H1 (cell line): ENCODE measurements at regions not wholly inside any gene's neighbourhood (a gene's known extent, or its start where the extent isn't known, plus 50 kb on each side); places are given as distances from the start of the nearest gene placed in this dataset.

Source experiments
- CTCF ChIA-PET: fragments of 300-600 bp; sonication (Branson Sonifier 250); formaldehyde crosslinking; loops from one replicate; lab custom pipeline; 2021; ENCODE audit not compliant: partially characterized antibody; lab: Charles Lee
- POLR2A ChIA-PET: fragments of 300-600 bp; sonication (Branson Sonifier 250); formaldehyde crosslinking; loops from one replicate; lab custom pipeline; 2021; ENCODE audit warnings: inconsistent platforms; ENCODE audit not compliant: partially characterized antibody; lab: Charles Lee
- DNase-seq, 2 experiments: peaks; one replicate each; pipeline versions ENCODE4 v3.0.0 to v3.0.0-alpha.2; 2010 to 2022; ENCODE audit warnings: low spot score in 2 of 2, low read depth in 1 of 2, mixed read lengths in 1 of 2
- FAIRE-seq: peaks from 2 replicates; lab custom pipeline; 2011; peaks lifted over from hg19 to GRCh38; lab: Jason Lieb, UNC
- H2AFZ ChIP-seq: 2 replicates; pipeline ENCODE4 v1.8.1; 2012; ENCODE audit warnings: low read length, inconsistent platforms
- H2AK5ac ChIP-seq: 2 replicates; pipeline ENCODE4 v1.6.1; 2013; ENCODE audit warnings: low read depth, low read length
- H2BK120ac ChIP-seq: replicated peaks from 2 replicates; pipeline ENCODE3; 2013; ENCODE audit warnings: low read depth, low read length, inconsistent platforms
- H2BK12ac ChIP-seq: 2 replicates; pipeline ENCODE4 v1.6.1; 2013; ENCODE audit warnings: low read depth, low read length
- H2BK15ac ChIP-seq: 2 replicates; pipeline ENCODE4 v1.6.1; 2013; ENCODE audit warnings: low read length
- H2BK20ac ChIP-seq: 2 replicates; pipeline ENCODE4 v1.6.1; 2013; ENCODE audit warnings: low read length
- H2BK5ac ChIP-seq: 2 replicates; pipeline ENCODE4 v1.6.1; 2013; ENCODE audit warnings: low read depth, low read length
- H3K14ac ChIP-seq: 2 replicates; pipeline ENCODE4 v1.6.1; 2013; ENCODE audit warnings: inconsistent platforms; ENCODE audit not compliant: insufficient read length
- H3K18ac ChIP-seq: 2 replicates; pipeline ENCODE4 v1.6.1; 2013; ENCODE audit warnings: low read length; ENCODE audit errors: extremely low read depth
- H3K23ac ChIP-seq: 2 replicates; pipeline ENCODE4 v1.6.1; 2013; ENCODE audit warnings: inconsistent platforms; ENCODE audit not compliant: insufficient read length
- H3K23me2 ChIP-seq: 2 replicates; pipeline ENCODE4 v1.6.1; 2013; ENCODE audit warnings: low read depth, low read length
- H3K27ac ChIP-seq: 2 replicates; pipeline ENCODE4 v1.6.1; 2011; ENCODE audit warnings: low read depth, low read length, inconsistent platforms
- H3K27me3 ChIP-seq, 4 experiments: replicated peaks in 1 of 4; 1 replicate in 1 of 4; 2 replicates in 3 of 4; pipeline versions ENCODE4 v1.6.1 to v1.8.1; 2011 to 2013; ENCODE audit warnings: low read length in 3 of 4, mild to moderate bottlenecking in 3 of 4, inconsistent platforms in 2 of 4, mixed read lengths in 2 of 4, moderate library complexity in 1 of 4; ENCODE audit not compliant: control insufficient read depth in 3 of 4, insufficient read depth in 3 of 4; ENCODE audit errors: extremely low read depth in 1 of 4
- H3K36me3 ChIP-seq, 4 experiments: 2 replicates each; pipeline versions ENCODE4 v1.6.1 to v1.8.1; 2011 to 2013; ENCODE audit warnings: mild to moderate bottlenecking in 4 of 4, low read length in 3 of 4, moderate library complexity in 2 of 4, control low read depth in 1 of 4, inconsistent platforms in 1 of 4; ENCODE audit not compliant: insufficient read depth in 4 of 4, control insufficient read depth in 2 of 4
- H3K4ac ChIP-seq: replicated peaks from 2 replicates; pipeline ENCODE3; 2013; ENCODE audit warnings: low read length, low read depth, mixed read lengths, inconsistent platforms; ENCODE audit not compliant: insufficient read length
- H3K4me1 ChIP-seq, 4 experiments: replicated peaks in 1 of 4; 1 replicate in 1 of 4; 2 replicates in 3 of 4; pipeline versions ENCODE4 v1.6.1 to v1.8.1; 2011 to 2013; ENCODE audit warnings: low read length in 3 of 4, inconsistent platforms in 2 of 4, mixed read lengths in 1 of 4; ENCODE audit not compliant: insufficient read depth in 4 of 4, control insufficient read depth in 3 of 4
- H3K4me2 ChIP-seq, 2 experiments: 2 replicates each; pipeline versions ENCODE4 v1.6.1 to v1.8.1; 2011 to 2013; ENCODE audit warnings: low read depth in 2 of 2, low read length in 2 of 2, control low read depth in 1 of 2, inconsistent platforms in 1 of 2, mild to moderate bottlenecking in 1 of 2; ENCODE audit not compliant: insufficient read depth in 1 of 2
- H3K4me3 ChIP-seq, 4 experiments: fragments of 200-600, 300-600 bp in 1 of 4; sonication (generic), shearing (Covaris generic), sonication (Bioruptor Twin) in 1 of 4; 2 replicates each; pipeline versions ENCODE4 v1.5.1 to v1.8.1; 2011 to 2016; ENCODE audit warnings: low read length in 4 of 4, low read depth in 3 of 4, control low read depth in 2 of 4, inconsistent platforms in 2 of 4, mild to moderate bottlenecking in 2 of 4, mixed read lengths in 1 of 4, moderate library complexity in 1 of 4; ENCODE audit not compliant: insufficient read depth in 2 of 4; ENCODE audit errors: extremely low read depth in 1 of 4
- H3K56ac ChIP-seq: replicated peaks from 2 replicates; pipeline ENCODE3; 2013; ENCODE audit warnings: low read depth, mild to moderate bottlenecking, mixed read lengths, low read length, inconsistent platforms; ENCODE audit not compliant: insufficient read length
- H3K79me1 ChIP-seq: 2 replicates; pipeline ENCODE4 v1.6.1; 2013; ENCODE audit warnings: low read depth, low read length, control low read depth
- H3K79me2 ChIP-seq, 2 experiments: 2 replicates each; pipeline versions ENCODE4 v1.6.1 to v1.8.1; 2012 to 2013; ENCODE audit warnings: low read length in 2 of 2, mild to moderate bottlenecking in 2 of 2, inconsistent platforms in 1 of 2; ENCODE audit not compliant: insufficient read depth in 2 of 2, control insufficient read depth in 1 of 2
- H3K9ac ChIP-seq, 4 experiments: replicated peaks in 1 of 4; 1 replicate in 1 of 4; 2 replicates in 3 of 4; pipeline versions ENCODE4 v1.6.1 to v1.8.1; 2011 to 2013; ENCODE audit warnings: low read depth in 3 of 4, low read length in 3 of 4, control low read depth in 2 of 4, mild to moderate bottlenecking in 2 of 4, moderate library complexity in 2 of 4, inconsistent platforms in 1 of 4; ENCODE audit errors: extremely low read depth in 1 of 4
- H3K9me3 ChIP-seq, 2 experiments: 2 replicates each; pipeline versions ENCODE4 v1.6.1 to v1.8.1; 2012 to 2013; ENCODE audit warnings: mild to moderate bottlenecking in 2 of 2, moderate library complexity in 2 of 2, control low read depth in 1 of 2, inconsistent platforms in 1 of 2, low read depth in 1 of 2, low read length in 1 of 2, mixed read lengths in 1 of 2; ENCODE audit not compliant: insufficient read depth in 2 of 2
- H4K20me1 ChIP-seq, 2 experiments: replicated peaks in 1 of 2; 2 replicates each; pipeline versions ENCODE3 to v1.8.1; 2011 to 2013; ENCODE audit warnings: inconsistent platforms in 2 of 2, low read length in 2 of 2, mild to moderate bottlenecking in 1 of 2; ENCODE audit not compliant: insufficient read depth in 2 of 2, control insufficient read depth in 1 of 2
- H4K5ac ChIP-seq: 2 replicates; pipeline ENCODE4 v1.6.1; 2013; ENCODE audit warnings: low read length, low read depth, mixed read lengths, inconsistent platforms; ENCODE audit not compliant: insufficient read length
- H4K8ac ChIP-seq: 2 replicates; pipeline ENCODE4 v1.8.0; 2013; ENCODE audit warnings: mild to moderate bottlenecking, moderate library complexity, low read length, inconsistent platforms; ENCODE audit not compliant: insufficient read depth; ENCODE audit errors: extremely low read depth
- H4K91ac ChIP-seq: replicated peaks from 2 replicates; pipeline ENCODE3; 2013; ENCODE audit warnings: low read length, mixed read lengths, inconsistent platforms; ENCODE audit not compliant: insufficient read length
- CHD1 ChIP-seq: IDR thresholded peaks from 2 replicates; pipeline ENCODE4 v1.6.1; 2012; ENCODE audit warnings: low read depth, low read length, improper control_type of control experiment
- CREB1 ChIP-seq: IDR thresholded peaks from 2 replicates; pipeline ENCODE4 v1.6.1; 2012; ENCODE audit warnings: inconsistent platforms
- CTBP2 ChIP-seq: IDR thresholded peaks from 2 replicates; pipeline ENCODE4 v1.7.0; 2011; ENCODE audit warnings: borderline replicate concordance, mild to moderate bottlenecking, moderate library complexity, mixed read lengths, low read length; ENCODE audit not compliant: insufficient read depth, insufficient read length
- KDM5A ChIP-seq: fragments of 200-600 bp; IDR thresholded peaks from 2 replicates; pipeline ENCODE4 v1.7.1; 2012; ENCODE audit warnings: mild to moderate bottlenecking, low read length, inconsistent platforms, mixed read lengths
- PHF8 ChIP-seq: fragments of 200-600 bp; sonication (generic); conservative IDR thresholded peaks from 2 replicates; pipeline ENCODE4 v1.7.1; 2012; ENCODE audit warnings: low read depth, mild to moderate bottlenecking, inconsistent platforms, low read length, moderate library complexity
- POU5F1 ChIP-seq: IDR thresholded peaks from 2 replicates; pipeline ENCODE4 v1.6.1; 2011; ENCODE audit warnings: low read depth, mild to moderate bottlenecking, low read length, moderate library complexity
- SP1 ChIP-seq: IDR thresholded peaks from 2 replicates; pipeline ENCODE4 v1.6.1; 2011; ENCODE audit warnings: low read depth, low read length
- SP2 ChIP-seq: IDR thresholded peaks from 2 replicates; pipeline ENCODE4 v1.6.1; 2012; ENCODE audit warnings: mild to moderate bottlenecking, low read length, inconsistent platforms
- WGBS, 2 experiments: shearing (Covaris generic) in 1 of 2; methylation state at CpG; one replicate each; pipeline versions ENCODE4 v1.1.6 to v1.1.7; 2013 to 2015; ENCODE audit warnings: low lambda C conversion rate in 2 of 2, mixed read lengths in 2 of 2, inconsistent platforms in 1 of 2, low coverage in 1 of 2, missing lambda C conversion rate in 1 of 2; ENCODE audit not compliant: insufficient replicate concordance in 2 of 2, insufficient coverage in 1 of 2, insufficient read length in 1 of 2; ENCODE audit errors: extremely low coverage in 1 of 2, missing lambda C conversion rate in 1 of 2; 5-methylcytosine and 5-hydroxymethylcytosine counted together
- TF ChIP-seq, protein P1 (sequence below): IDR thresholded peaks from 2 replicates; pipeline ENCODE4 v1.6.1; 2011; ENCODE audit warnings: low read depth, mild to moderate bottlenecking, low read length; ENCODE audit not compliant: insufficient read depth
- TF ChIP-seq, protein P2 (sequence below): IDR thresholded peaks from 2 replicates; pipeline ENCODE4 v1.6.1; 2011; ENCODE audit warnings: low read length, improper control_type of control experiment
- TF ChIP-seq, protein P3 (sequence below): IDR thresholded peaks from 2 replicates; pipeline ENCODE4 v1.6.1; 2012; ENCODE audit warnings: low read length, inconsistent platforms
- TF ChIP-seq, protein P4 (sequence below): IDR thresholded peaks from 2 replicates; pipeline ENCODE4 v1.6.1; 2012; ENCODE audit warnings: inconsistent platforms

DNA sequence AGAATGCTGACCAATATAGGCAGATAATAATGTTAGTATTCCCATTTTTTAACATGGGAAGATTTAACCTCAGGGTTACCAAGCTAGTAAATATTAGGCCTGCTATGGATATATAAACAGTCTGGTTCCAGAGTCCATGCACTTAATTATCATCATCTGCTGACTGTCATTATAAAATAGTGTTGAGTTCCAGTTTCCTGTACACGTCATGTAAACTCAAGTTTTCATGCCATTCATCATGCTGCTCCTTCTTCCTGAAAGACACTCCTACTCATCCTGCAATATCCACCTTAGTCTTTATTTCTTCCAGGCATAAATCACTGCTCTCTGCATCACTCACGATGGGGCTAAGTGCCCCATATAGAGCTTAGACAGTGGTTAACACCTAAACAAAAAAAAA lies 420.8 kb upstream of the SPHKAP start:
- Histone ChIP-seq H2BK15ac (no peak overlapping the region), H2BK12ac (no peak overlapping the region), H3K18ac (no peak overlapping the region), H3K27ac (no peak overlapping the region), H3K4me2 (no peak overlapping the region), H2BK20ac (no peak overlapping the region), H3K4me1 (no peaks in the 10 kb centered on the region), H3K27me3 (no peaks in the 10 kb centered on the region), H3K36me3 (no peaks in the 10 kb centered on the region), H3K4me3 (no peak overlapping the region), H3K56ac (no peak overlapping the region), H3K9me3 (no peaks in the 10 kb centered on the region), H4K8ac (no peak overlapping the region), H3K4ac (no peak overlapping the region), H3K79me2 (no peaks in the 10 kb centered on the region), H3K9ac (no peak overlapping the region), H2AFZ (no peak overlapping the region), H3K14ac (no peak overlapping the region), H4K5ac (no peak overlapping the region), H2BK120ac (no peak overlapping the region), H2AK5ac (no peak overlapping the region), H2BK5ac (no peak overlapping the region), H3K23me2 (0 out of 2 replicates have a peak, but pooled peaks cover 1% of the 10 kb centered on the region), H4K20me1 (no peaks in the 10 kb centered on the region), H3K79me1 (no peaks in the 10 kb centered on the region), H4K91ac (no peak overlapping the region), H3K23ac (no peak overlapping the region)
- POLR2A ChIA-PET, result no interaction called here
- CTCF ChIA-PET, result interaction anchor here (0.6 kb wide), 1 partner anchor 10 kb away, joined by 3 read pairs; no protein-coding TSS in a partner anchor
- FAIRE-seq (no peak), DNase-seq (no peak)
- WGBS, 2 experiments, result 88% methylated on average over 2 of the region's 2 CpGs; no CpG with 5 or more reads in 1 of the 2 experiments
- TF ChIP-seq SP2 (no peak), PHF8 (no peak), SP1 (no peak), CHD1 (no peak), CTBP2 (no peak), CREB1 (no peak), POU5F1 (no peak), KDM5A (no peak)
- TF ChIP-seq, protein P1, sequence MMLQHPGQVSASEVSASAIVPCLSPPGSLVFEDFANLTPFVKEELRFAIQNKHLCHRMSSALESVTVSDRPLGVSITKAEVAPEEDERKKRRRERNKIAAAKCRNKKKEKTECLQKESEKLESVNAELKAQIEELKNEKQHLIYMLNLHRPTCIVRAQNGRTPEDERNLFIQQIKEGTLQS, result no peak
- TF ChIP-seq, protein P2, sequence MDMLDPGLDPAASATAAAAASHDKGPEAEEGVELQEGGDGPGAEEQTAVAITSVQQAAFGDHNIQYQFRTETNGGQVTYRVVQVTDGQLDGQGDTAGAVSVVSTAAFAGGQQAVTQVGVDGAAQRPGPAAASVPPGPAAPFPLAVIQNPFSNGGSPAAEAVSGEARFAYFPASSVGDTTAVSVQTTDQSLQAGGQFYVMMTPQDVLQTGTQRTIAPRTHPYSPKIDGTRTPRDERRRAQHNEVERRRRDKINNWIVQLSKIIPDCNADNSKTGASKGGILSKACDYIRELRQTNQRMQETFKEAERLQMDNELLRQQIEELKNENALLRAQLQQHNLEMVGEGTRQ, result no peak
- TF ChIP-seq, protein P3, sequence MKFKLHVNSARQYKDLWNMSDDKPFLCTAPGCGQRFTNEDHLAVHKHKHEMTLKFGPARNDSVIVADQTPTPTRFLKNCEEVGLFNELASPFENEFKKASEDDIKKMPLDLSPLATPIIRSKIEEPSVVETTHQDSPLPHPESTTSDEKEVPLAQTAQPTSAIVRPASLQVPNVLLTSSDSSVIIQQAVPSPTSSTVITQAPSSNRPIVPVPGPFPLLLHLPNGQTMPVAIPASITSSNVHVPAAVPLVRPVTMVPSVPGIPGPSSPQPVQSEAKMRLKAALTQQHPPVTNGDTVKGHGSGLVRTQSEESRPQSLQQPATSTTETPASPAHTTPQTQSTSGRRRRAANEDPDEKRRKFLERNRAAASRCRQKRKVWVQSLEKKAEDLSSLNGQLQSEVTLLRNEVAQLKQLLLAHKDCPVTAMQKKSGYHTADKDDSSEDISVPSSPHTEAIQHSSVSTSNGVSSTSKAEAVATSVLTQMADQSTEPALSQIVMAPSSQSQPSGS, result no peak
- TF ChIP-seq, protein P4, sequence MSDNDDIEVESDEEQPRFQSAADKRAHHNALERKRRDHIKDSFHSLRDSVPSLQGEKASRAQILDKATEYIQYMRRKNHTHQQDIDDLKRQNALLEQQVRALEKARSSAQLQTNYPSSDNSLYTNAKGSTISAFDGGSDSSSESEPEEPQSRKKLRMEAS, result no peak
